A204.1 (cell line): ENCODE measurements at regions not wholly inside any gene's neighbourhood (a gene's known extent, or its start where the extent isn't known, plus 50 kb on each side); places are given as distances from the start of the nearest gene placed in this dataset.

ENCODE experiments used
- FAIRE-seq: peaks from 2 replicates; lab custom pipeline; 2012; peaks lifted over from hg19 to GRCh38; lab: Jason Lieb, UNC

- FAIRE-seq = no peak
These were observed 96.2 kb upstream of the VGLL2 start for GRCh38 chr6:117169064-117169665.

- no peak for FAIRE-seq
These were observed 95.5 kb upstream of the VGLL2 start for GRCh38 chr6:117169781-117170281.

GRCh38 chr6:117174835-117175360, 90.5 kb upstream of the VGLL2 start:
- no peak for FAIRE-seq

- peak; percentile 84 for FAIRE-seq
These were observed 76.6 kb upstream of the VGLL2 start for GRCh38 chr6:117188627-117189201.

GRCh38 chr6:117191009-117191408, 74.3 kb upstream of the VGLL2 start:
- no peak for FAIRE-seq

GRCh38 chr6:117191448-117191847, 73.9 kb upstream of the VGLL2 start:
- no peak for FAIRE-seq

GRCh38 chr6:117194271-117194670, 71.1 kb upstream of the VGLL2 start:
- FAIRE-seq = no peak

- no peak for FAIRE-seq
These were observed 70.4 kb upstream of the VGLL2 start for GRCh38 chr6:117194978-117195377.

- FAIRE-seq = no peak
These were observed 69.6 kb upstream of the VGLL2 start for GRCh38 chr6:117195728-117196127.

GRCh38 chr6:117200067-117200466, 65.3 kb upstream of the VGLL2 start:
- FAIRE-seq = no peak

GRCh38 chr6:117204903-117205302, 60.5 kb upstream of the VGLL2 start:
- FAIRE-seq = no peak

- FAIRE-seq = no peak
These were observed 59.5 kb upstream of the VGLL2 start for GRCh38 chr6:117205876-117206275.

GRCh38 chr6:117206522-117206921, 58.8 kb upstream of the VGLL2 start:
- no peak for FAIRE-seq

GRCh38 chr6:117206944-117207687, 58.2 kb upstream of the VGLL2 start:
- no peak for FAIRE-seq

- no peak for FAIRE-seq
These were observed 55.1 kb upstream of the VGLL2 start for GRCh38 chr6:117210279-117210678.

GRCh38 chr6:117215353-117216090, 49.8 kb upstream of the VGLL2 start:
- FAIRE-seq = no peak
